Testis (tissue), 2 donors: ENCODE measurements at regions not wholly inside any gene's neighbourhood (a gene's known extent, or its start where the extent isn't known, plus 50 kb on each side); places are given as distances from the start of the nearest gene placed in this dataset.

Source experiments
- CTCF ChIP-seq, 3 experiments: fragments of 450-650 bp in 2 of 3; fragments of 200-600 bp in 1 of 3; sonication (generic) in 1 of 3; IDR thresholded peaks; one replicate each; pipeline ENCODE4 v1.5.1; 2016 to 2019; ENCODE audit warnings: antibody characterized with exemption in 3 of 3, mild to moderate bottlenecking in 2 of 3, moderate library complexity in 1 of 3
- POLR2A ChIP-seq: fragments of 450-650 bp; IDR thresholded peaks from one replicate; pipeline ENCODE4 v1.6.1; 2017; ENCODE audit warnings: antibody characterized with exemption, mild to moderate bottlenecking, moderate library complexity

GRCh38 chr3:65240366-65240765, 552.6 kb upstream of the ADAMTS9 start:
- TF ChIP-seq CTCF (IDR thresholded peaks at IDR 0.05) = no peak
- no peak for TF ChIP-seq POLR2A
